Esophagus mucosa (tissue), 1 donor: ENCODE measurements at regions not wholly inside any gene's neighbourhood (a gene's known extent, or its start where the extent isn't known, plus 50 kb on each side); places are given as distances from the start of the nearest gene placed in this dataset.
"Not testable (repeated sequence)": the region's sequence is repeated elsewhere in the genome, so short reads cannot be mapped to it uniquely, and the experiment has no call there.

ENCODE experiments used
- ATAC-seq: fragments of 200-7000 bp; cut with Tn5 transposase; one replicate; pipeline ENCODE4 v1.9.1; 2020
- donor health status: DM: yes; HTN: yes; CAD: no.

GRCh38 chr13:83453723-83454122, 428.6 kb downstream of the SLITRK1 start:
- ATAC-seq: no peak

- no peak for ATAC-seq
These were observed 429.0 kb downstream of the SLITRK1 start for GRCh38 chr13:83453300-83453699.

GRCh38 chr13:83452292-83452950, 429.9 kb downstream of the SLITRK1 start:
- no peak for ATAC-seq

DNA sequence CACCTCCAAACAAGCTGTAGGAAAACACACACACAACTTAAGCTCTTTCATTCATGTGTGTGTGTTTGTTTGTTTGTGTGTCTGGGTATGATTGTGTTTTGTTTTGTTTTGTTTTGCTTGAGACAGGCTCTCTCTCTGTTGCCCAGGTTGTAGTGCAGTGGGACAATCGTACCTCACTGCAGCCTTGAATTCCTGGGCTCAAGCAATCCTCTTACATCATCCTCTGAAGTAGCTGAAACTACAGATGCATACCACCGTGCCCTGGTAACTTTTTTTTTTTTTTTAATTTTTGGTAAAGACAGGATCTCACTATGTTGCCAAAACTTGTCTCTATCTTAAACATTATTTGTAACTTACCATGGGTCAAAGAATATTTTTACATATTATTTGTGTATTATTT, 431.7 kb downstream of the SLITRK1 start:
- ATAC-seq: no peak

GRCh38 chr13:83449668-83450395, 432.4 kb downstream of the SLITRK1 start:
- ATAC-seq: no peak

- no peak for ATAC-seq
These were observed 441.8 kb downstream of the SLITRK1 start for GRCh38 chr13:83440465-83440864.

DNA sequence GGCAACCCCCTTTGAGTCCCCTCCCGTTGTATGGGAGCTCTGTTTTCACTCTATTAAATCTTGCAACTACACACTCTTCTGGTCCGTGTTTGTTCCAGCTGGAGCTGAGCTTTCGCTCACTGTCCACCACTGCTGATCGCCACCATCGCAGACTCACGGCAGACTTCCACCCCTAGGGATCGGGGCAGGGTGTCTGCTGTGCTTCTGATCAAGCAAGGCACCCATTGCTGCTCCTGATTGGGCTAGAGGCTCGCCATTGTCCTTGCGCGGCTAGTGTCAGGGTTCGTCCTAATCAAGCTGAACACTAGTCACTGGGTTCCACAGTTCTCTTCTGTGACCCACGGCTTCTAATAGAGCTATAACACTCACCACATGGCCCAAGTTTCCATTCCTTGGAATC, 442.8 kb downstream of the SLITRK1 start:
- ATAC-seq: not testable (repeated sequence)

- no peak for ATAC-seq
These were observed 458.4 kb downstream of the SLITRK1 start for GRCh38 chr13:83423861-83424260.

GRCh38 chr13:83423381-83423780, 458.9 kb downstream of the SLITRK1 start:
- no peak for ATAC-seq

- no peak for ATAC-seq
These were observed 467.9 kb downstream of the SLITRK1 start for GRCh38 chr13:83414393-83414792.

GRCh38 chr13:83386609-83387008, 495.7 kb downstream of the SLITRK1 start:
- ATAC-seq: no peak

DNA sequence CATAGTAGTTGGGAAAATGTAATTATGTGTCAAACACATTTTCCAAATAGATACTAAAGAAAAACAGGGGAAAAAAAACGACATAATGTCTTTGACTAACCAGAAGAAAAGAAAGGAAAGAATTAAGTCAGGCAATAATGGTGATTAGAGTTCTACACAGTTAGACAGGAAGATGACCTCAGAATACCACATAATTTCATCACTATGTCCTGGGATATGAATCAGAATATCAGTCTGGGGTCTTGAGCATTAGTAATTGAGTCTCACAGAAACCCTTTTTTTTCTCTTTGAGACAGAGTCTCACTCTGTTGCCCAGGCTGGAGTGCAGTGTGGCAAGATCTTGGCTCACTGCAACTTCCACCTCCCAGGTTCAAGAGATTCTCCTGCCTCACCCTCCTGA, 503.4 kb downstream of the SLITRK1 start:
- ATAC-seq: no peak

GRCh38 chr13:83377491-83377890, 504.8 kb downstream of the SLITRK1 start:
- no peak for ATAC-seq

DNA sequence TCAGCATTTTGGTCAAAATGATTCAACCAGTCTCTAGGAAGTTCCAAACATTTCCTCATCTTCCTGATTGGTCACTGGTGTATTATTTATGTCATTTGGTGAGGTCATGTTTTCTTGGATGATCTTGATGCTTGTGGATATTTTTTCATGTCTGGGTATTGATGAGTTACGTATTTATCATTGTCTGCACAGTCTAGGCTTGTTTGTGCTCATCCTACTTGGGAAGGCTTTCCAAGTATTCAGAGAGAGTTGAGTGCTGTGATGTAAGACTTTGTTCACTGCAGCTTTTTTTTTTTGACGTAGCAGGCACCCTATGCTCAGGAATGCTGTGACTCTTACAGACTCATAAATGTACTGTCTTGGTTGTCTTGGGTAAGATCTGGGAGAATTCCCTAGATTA, 509.5 kb downstream of the SLITRK1 start:
- ATAC-seq: no peak

DNA sequence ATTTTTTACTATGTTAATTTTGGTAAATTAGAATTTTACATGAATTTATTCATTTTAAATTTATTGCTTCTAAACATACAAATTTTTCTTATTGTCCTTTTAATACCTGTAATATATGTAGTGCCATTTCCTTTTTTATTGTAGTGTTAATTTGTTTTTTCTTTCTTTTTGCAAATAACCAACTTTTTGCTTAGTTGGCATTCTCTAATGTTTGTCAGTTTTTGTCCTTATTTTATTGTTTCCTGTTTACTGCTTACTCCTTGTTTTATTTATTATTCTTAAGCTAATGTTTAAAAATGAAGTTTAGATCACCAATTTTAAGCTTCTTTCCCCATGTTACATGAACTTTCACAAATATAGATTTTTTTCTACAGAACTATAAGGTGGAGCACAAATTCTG, 516.6 kb downstream of the SLITRK1 start:
- ATAC-seq: no peak

DNA sequence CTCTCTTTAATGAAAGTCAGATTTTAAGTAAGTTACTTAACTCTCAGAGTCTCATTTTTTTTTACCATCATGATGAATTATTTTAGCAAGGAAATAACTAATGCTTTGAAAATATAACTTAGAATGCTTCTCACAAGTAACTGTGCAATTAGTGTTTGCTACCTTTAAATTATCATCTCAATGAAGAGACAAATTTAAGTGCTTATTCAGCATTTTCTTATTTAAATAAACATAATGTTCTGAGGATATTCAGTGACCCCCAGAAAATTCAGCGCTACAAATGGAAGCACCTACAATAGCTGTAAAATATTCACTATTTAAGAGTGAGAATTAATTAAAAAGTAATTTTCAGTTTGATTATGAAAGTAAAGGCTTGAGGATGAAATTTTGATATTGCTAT, 527.2 kb downstream of the SLITRK1 start:
- no peak for ATAC-seq

- no peak for ATAC-seq
These were observed 529.9 kb downstream of the SLITRK1 start for GRCh38 chr13:83352391-83352790.

- no peak for ATAC-seq
These were observed 531.7 kb downstream of the SLITRK1 start for GRCh38 chr13:83350569-83350968.

GRCh38 chr13:83344518-83344917, 537.8 kb downstream of the SLITRK1 start:
- no peak for ATAC-seq

- ATAC-seq: no peak
These were observed 542.1 kb downstream of the SLITRK1 start for GRCh38 chr13:83340170-83340569.

- ATAC-seq: no peak
These were observed 548.5 kb downstream of the SLITRK1 start for GRCh38 chr13:83333614-83334388.

- no peak for ATAC-seq
These were observed 549.5 kb downstream of the SLITRK1 start for GRCh38 chr13:83332751-83333150.

GRCh38 chr13:83327091-83327490, 555.2 kb downstream of the SLITRK1 start:
- ATAC-seq: no peak
